ENCODE measurements at regions not wholly inside any gene's neighbourhood (a gene's known extent, or its start where the extent isn't known, plus 50 kb on each side); places are given as distances from the start of the nearest gene placed in this dataset.

DNA sequence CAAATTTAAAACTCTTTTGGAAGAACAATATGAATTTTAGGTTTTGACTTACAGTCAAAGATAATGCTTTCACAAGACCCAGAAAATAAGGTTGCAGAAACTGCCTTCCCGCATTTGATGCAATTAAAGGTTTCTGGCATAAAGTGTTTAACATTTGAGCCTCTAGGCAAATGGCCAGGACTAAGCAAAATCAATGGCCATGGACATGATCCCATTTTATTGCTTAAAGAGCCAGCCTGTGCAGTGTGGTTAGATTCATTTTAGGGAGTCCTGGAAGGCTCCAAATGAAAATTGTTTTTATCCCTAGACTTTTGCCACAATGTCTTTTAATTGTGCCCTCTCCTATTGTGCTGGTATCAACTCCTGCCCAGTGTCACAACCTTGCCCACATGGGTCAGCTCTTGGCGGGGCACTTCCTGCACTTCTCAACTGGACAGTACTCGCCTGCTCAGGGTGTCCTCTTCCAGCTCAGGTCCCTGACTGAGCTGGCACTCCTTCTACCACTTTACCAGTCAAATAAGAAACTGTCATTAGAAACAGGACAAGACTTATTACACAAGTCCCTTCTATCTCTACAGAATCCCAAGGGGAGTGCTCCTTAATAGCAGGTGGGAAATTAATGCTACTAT lies 208.4 kb upstream of the NPY2R start:
- TF ChIP-seq CTCF (IDR thresholded peaks at IDR 0.05; ENCODE audit: low read length) (no peak), EZH2 (IDR thresholded peaks at IDR 0.05; ENCODE audit: borderline replicate concordance, low read length) (no peak)
